CD1c-positive myeloid dendritic cell (primary cell): ENCODE measurements at regions not wholly inside any gene's neighbourhood (a gene's known extent, or its start where the extent isn't known, plus 50 kb on each side); places are given as distances from the start of the nearest gene placed in this dataset.
"Not testable (repeated sequence)": the region's sequence is repeated elsewhere in the genome, so short reads cannot be mapped to it uniquely, and the experiment has no call there.

Experiments
- DNase-seq: peaks from one replicate; pipeline ENCODE4 v3.0.0-alpha.2; 2016; ENCODE audit errors: extremely low spot score

DNA sequence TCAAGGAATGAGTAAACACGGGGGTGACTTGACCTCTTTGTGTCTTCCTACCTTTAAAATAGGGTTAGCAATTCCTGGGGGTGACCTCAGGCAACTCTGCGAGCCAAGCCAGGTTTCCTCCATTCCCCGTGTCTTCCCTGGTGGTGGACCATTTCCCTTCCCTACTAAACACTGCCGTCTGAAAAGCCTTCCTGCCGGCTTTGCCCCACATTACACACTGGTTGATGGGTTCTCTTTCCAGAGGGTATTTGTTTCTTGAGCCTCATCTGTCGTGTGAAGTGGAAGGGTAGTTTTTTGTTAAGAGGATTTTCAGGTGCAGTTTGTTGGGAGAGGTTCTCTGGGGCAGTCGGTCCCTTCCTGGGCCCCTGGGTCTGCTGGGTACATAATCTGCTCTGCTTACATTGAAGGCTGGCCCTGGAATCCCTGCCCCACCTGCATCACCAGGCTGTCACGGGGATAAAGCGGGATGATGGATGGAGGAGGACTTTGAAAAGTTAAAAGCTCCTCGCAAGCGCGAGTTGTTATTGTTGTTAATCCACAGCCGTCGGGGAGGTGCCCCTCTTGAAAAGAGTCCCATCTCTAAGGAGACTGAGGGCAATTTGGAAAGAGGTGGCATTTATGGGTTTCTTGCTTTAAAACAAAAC is 175.4 kb upstream of the SPRED2 start:
- no peak for DNase-seq

DNA sequence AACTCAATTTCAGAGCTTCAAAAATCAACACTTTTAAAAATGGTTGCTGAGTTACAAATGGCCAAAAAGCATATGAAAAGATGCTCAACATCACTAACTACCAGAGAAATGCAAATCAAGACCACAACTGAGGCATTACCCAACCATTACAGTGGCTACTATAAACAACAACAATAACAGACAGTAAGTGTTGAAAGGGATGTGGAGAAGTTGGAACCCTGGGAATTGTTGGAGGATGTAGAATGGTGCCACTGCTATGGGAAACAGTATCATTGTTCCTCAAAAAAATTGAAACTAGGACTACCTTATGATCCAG is 173.3 kb upstream of the SPRED2 start:
- DNase-seq: peak; percentile 31

- DNase-seq: no peak
Observed at GRCh38 chr2:65605058-65605742, 172.8 kb upstream of the SPRED2 start.

DNA sequence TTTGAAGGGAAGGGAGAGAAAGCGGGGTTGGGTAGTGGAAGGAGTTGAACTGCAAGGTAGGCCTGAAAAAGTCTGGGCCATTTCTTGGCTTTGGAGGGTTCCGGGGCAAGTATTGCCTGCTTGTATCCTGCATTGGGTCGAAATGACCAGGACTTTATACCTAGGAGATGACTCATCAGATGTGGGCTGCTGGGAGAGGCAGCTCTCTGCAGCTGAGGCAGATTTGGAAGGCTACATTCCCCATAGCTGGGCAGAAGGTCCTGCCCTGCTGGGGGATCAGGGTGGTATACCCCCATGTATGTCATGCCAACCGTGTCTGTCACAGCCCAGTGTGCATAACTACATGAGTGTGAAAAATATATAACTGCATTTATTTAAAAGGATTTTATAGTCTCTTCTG is 171.8 kb upstream of the SPRED2 start:
- DNase-seq: no peak

- no peak for DNase-seq
Observed at GRCh38 chr2:65602603-65603235, 170.3 kb upstream of the SPRED2 start.

DNA sequence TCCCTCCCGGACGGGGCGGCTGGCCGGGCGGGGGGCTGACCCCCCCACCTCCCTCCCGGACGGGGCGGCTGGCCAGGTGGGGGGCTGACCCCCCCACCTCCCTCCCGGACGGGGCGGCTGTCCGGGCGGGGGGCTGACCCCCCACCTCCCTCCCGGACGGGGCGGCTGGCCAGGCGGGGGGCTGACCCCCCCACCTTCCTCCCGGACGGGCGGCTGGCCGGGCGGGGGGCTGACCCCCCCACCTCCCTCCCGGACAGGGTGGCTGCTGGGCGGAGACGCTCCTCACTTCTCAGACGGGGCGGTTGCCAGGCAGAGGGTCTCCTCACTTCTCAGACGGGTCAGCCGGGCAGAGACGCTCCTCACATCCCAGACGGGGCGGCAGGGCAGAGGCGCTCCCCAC is 168.5 kb upstream of the SPRED2 start:
- DNase-seq: not testable (repeated sequence)

DNA sequence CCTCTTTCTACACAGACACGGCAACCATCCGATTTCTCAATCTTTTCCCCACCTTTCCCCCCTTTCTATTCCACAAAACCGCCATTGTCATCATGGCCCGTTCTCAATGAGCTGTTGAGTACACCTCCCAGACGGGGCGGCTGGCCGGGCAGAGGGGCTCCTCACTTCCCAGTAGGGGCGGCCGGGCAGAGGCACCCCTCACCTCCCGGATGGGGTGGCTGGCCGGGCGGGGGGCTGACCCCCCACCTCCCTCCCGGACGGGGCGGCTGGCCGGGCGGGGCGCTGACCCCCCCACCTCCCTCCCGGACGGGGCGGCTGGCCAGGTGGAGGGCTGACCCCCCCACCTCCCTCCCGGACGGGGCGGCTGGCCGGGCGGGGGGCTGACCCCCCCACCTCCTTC is 168.0 kb upstream of the SPRED2 start:
- not testable (repeated sequence) for DNase-seq

DNA sequence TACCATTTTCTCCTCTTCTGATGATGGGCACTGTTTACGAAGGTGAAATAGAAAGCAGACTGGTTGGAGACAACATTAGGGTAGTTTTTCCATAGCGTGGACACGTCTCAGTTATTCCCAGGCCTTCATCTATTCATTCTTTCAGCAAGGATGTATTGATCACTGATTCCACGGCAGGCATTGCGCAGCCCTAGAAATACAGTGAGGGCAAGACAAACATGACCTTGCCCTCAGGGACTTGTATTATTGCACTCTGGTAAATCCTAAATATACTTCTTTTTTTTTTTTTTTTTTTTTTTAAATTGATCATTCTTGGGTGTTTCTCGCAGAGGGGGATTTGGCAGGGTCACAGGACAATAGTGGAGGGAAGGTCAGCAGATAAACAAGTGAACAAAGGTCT is 167.3 kb upstream of the SPRED2 start:
- no peak for DNase-seq

GRCh38 chr2:65598996-65599395 is 166.6 kb upstream of the SPRED2 start:
- DNase-seq: no peak

- no peak for DNase-seq
Observed at GRCh38 chr2:65598264-65598663, 165.9 kb upstream of the SPRED2 start.

- no peak for DNase-seq
Observed at GRCh38 chr2:65595630-65596029, 163.2 kb upstream of the SPRED2 start.

GRCh38 chr2:65594150-65594549 is 161.8 kb upstream of the SPRED2 start:
- DNase-seq: no peak

GRCh38 chr2:65589667-65590066 is 157.3 kb upstream of the SPRED2 start:
- DNase-seq: no peak

- no peak for DNase-seq
Observed at GRCh38 chr2:65587779-65588178, 155.4 kb upstream of the SPRED2 start.

GRCh38 chr2:65586516-65586915 is 154.1 kb upstream of the SPRED2 start:
- no peak for DNase-seq

GRCh38 chr2:65583061-65583460 is 150.7 kb upstream of the SPRED2 start:
- no peak for DNase-seq

- no peak for DNase-seq
Observed at GRCh38 chr2:65582364-65582763, 150.0 kb upstream of the SPRED2 start.

GRCh38 chr2:65580824-65581223 is 148.4 kb upstream of the SPRED2 start:
- DNase-seq: no peak

GRCh38 chr2:65579506-65580235 is 147.3 kb upstream of the SPRED2 start:
- DNase-seq: no peak

DNA sequence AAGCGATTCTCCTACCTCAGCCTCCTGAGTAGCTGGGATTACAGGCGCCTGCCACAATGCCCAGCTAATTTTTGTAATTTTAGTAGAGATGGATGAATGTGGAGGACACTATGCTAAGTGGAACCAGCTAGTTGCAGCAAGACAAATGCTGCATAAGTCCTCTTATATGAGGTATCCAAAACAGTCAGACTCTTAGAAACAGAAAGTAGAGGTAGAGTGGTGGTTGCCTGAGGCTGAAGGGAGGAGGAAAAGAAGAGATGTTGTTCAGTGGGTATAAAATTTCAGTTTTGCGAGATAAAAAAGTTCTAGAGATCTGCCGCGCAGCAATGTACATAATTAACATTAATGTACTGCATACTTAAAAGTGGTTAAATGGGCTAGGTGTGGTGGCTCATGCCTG is 145.3 kb upstream of the SPRED2 start:
- DNase-seq: no peak

DNA sequence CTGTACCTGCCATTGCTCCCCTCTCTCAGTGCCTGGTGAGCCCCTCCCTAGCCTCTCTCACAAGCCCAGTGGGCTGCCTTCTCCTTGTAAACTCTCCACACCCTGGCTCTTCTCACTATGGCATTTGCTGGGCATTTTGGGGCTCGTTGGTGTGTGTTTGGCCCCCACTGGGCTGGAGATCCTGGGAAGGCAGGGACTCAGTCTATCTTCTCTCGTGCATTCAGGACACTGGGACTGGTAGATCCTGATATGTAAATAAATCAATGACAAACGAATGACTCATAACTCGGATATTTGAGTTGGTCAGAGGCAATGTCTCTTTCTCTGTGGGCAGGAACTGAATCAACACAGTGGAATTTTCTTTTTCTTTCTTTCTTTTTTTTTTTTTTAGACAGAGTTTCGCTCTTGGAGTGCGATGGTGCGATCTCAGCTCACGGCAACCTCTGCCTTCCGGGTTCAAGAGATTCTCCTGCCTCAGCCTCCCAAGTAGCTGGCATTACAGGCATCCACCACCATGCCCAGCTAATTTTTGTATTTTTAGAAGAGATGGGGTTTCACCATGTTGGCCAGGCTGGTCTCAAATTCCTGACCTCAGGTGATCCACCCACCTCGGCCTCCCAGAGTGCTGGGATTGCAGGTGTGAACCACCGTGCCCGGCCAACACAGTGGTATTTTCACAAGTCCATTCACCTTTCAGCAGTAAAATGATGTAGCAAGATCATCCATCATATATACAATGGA is 144.6 kb upstream of the SPRED2 start:
- no peak for DNase-seq

DNA sequence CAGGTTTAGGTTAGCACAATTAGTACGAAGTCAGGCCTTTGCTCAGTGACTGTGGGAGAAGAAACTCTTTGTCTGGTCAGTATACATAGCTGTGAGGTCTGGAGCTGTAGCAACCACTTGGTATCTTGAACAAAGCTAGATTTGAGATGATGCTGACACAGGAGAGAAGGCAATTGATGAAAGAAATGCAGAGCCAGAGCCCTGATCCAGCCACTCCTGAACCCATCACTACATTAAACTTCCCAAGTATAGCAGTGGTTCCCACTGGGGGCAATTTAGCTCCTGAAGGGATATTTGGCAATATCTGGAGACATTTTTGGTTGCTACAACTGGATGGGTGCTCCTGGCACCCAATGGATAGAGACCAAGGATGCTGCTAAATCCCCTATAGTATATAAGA is 143.9 kb upstream of the SPRED2 start:
- DNase-seq: no peak
